Transverse colon (tissue), 4 donors: ENCODE measurements at regions not wholly inside any gene's neighbourhood (a gene's known extent, or its start where the extent isn't known, plus 50 kb on each side); places are given as distances from the start of the nearest gene placed in this dataset.

ENCODE experiments used
- DNase-seq: peaks from one replicate; pipeline ENCODE4 v3.0.0-alpha.2; 2019
- H3K27ac ChIP-seq, 4 donors: fragments of 200-600 bp; sonication (generic); 2 replicates each; pipeline ENCODE4 v1.5.1; 2016 to 2018; ENCODE audit warnings: inconsistent platforms in 4 of 4
- H3K27me3 ChIP-seq: fragments of 200-600 bp; sonication (generic); 2 replicates; pipeline ENCODE4 v1.5.1; 2017; ENCODE audit warnings: inconsistent platforms
- H3K36me3 ChIP-seq, 4 donors: fragments of 200-600 bp; sonication (generic); 2 replicates each; pipeline ENCODE4 v1.5.1; 2017 to 2019; ENCODE audit warnings: inconsistent platforms in 4 of 4
- H3K4me1 ChIP-seq, 4 donors: fragments of 200-600 bp; sonication (generic); 2 replicates each; pipeline ENCODE4 v1.5.1; 2017 to 2020; ENCODE audit warnings: inconsistent platforms in 4 of 4
- H3K4me3 ChIP-seq, 4 donors: fragments of 200-600 bp; sonication (generic); 1 replicate in 1 of 4; 2 replicates in 3 of 4; pipeline versions ENCODE4 v1.5.1 to v1.6.1; 2017 to 2019; ENCODE audit warnings: inconsistent platforms in 4 of 4
- H3K9me3 ChIP-seq, 2 donors: fragments of 200-600 bp; sonication (generic); 2 replicates each; pipeline ENCODE4 v1.5.1; 2017 to 2019; ENCODE audit warnings: inconsistent platforms in 2 of 2
- EP300 ChIP-seq: sonication (generic); formaldehyde crosslinking; IDR thresholded peaks from one replicate; pipeline ENCODE4 v1.6.1; 2017; ENCODE audit warnings: antibody characterized with exemption, low read depth
- POLR2A ChIP-seq: fragments of 450-650 bp; IDR thresholded peaks from one replicate; pipeline ENCODE4 v1.6.1; 2016; ENCODE audit warnings: antibody characterized with exemption, mild to moderate bottlenecking, moderate library complexity
- POLR2AphosphoS5 ChIP-seq, 3 donors: sonication (generic); formaldehyde crosslinking; IDR thresholded peaks; one replicate each; pipeline ENCODE4 v1.6.1; 2016; ENCODE audit warnings: antibody characterized with exemption in 3 of 3
- WGBS, 2 donors: methylation state at CpG; one replicate each; pipeline ENCODE4 v1.1.5; 2018; ENCODE audit warnings: low coverage in 1 of 2; 5-methylcytosine and 5-hydroxymethylcytosine counted together
- in situ Hi-C, 4 donors: fragments of 200-750 bp; cut with MboI; loops; one replicate each; pipeline versions ENCODE4 v1.15.0 to v1.15.1; 2017; ENCODE audit warnings: low sequenced_read_pairs in 3 of 4, low pct_ligation_motif_present in 1 of 4, low pct_unique_long_range_greater_than_20kb in 1 of 4
- intact Hi-C: fragments of 100-400 bp; cut with DNase I; formaldehyde crosslinking; loops from one replicate; pipeline ENCODE4 v1.15.1; 2023; ENCODE audit warnings: low total_unique reads
- TF ChIP-seq, protein P1 (sequence below), 5 experiments: fragments of 200-600 bp in 3 of 5; fragments of 450-650 bp in 2 of 5; sonication (generic) in 3 of 5; IDR thresholded peaks; 1 replicate in 2 of 5; 2 replicates in 3 of 5; pipeline ENCODE4 v1.5.1; 2016 to 2017; ENCODE audit warnings: antibody characterized with exemption in 5 of 5, inconsistent platforms in 3 of 5, mild to moderate bottlenecking in 2 of 5, moderate library complexity in 1 of 5

DNA sequence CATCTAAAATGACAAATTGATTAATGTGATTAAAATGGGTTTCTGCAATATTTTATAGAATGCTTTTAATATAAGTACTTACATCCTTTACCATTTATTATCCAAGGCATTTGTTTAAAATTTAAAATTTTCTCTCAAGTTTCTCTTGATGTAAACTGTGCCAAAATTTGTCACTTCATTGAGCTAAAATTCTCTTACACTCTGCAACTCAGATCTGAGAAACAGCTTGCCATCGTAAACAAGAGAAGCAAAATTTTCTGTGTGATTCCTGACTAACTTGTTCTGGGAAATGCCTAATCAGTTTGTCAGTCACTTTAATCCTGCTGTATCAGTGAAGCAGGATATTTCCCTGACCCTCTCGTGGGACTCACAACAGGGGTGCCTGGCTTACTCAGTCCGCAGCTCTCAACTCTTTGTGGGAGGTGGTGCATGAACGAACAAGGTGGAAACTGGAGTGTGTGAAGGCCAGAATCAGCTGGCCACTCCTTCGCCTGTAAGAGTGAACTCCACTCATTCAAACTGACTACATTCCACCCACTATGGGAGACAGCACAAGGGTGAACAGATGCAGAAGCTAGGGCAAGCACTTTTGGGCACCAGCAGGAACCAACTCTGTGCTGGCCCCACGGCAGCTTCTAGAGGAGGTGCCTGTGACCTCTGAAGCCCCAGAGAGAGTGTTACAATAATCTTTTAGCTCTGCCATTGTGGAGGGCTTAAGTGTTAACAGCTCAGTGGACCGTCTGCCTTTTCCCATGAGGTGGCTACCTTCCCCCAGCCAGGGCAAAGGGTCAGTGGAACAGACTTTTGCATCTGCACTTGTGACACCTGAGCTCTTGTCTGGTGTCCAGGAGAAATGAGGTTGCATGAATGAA, 349.4 kb downstream of the FAT4 start:
- 76 to 90% methylated on average over 1 to 7 of the region's 7 CpGs for WGBS, 2 donors
- in situ Hi-C loops: no loop called here
- Histone ChIP-seq H3K9me3 (no peaks in the 10 kb centered on the region), H3K27me3 (no peaks in the 10 kb centered on the region), H3K4me1 (no peaks in the 10 kb centered on the region), H3K4me3 (no peak overlapping the region), H3K36me3 (no peaks in the 10 kb centered on the region), H3K27ac (no peak overlapping the region)
- DNase-seq: no peak
- TF ChIP-seq POLR2A (no peak), POLR2AphosphoS5 (IDR thresholded peaks at IDR 0.05) (no peak), EP300 (no peak)
- TF ChIP-seq, protein P1, sequence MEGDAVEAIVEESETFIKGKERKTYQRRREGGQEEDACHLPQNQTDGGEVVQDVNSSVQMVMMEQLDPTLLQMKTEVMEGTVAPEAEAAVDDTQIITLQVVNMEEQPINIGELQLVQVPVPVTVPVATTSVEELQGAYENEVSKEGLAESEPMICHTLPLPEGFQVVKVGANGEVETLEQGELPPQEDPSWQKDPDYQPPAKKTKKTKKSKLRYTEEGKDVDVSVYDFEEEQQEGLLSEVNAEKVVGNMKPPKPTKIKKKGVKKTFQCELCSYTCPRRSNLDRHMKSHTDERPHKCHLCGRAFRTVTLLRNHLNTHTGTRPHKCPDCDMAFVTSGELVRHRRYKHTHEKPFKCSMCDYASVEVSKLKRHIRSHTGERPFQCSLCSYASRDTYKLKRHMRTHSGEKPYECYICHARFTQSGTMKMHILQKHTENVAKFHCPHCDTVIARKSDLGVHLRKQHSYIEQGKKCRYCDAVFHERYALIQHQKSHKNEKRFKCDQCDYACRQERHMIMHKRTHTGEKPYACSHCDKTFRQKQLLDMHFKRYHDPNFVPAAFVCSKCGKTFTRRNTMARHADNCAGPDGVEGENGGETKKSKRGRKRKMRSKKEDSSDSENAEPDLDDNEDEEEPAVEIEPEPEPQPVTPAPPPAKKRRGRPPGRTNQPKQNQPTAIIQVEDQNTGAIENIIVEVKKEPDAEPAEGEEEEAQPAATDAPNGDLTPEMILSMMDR (IDR thresholded peaks at IDR 0.05): no peak
- intact Hi-C loops: no loop called here

GRCh38 chr4:125666635-125667034, 351.9 kb downstream of the FAT4 start:
- H3K9me3 ChIP-seq: no peaks in the 10 kb centered on the region
- in situ Hi-C loops (no loop called here), intact Hi-C loops (no loop called here)
- H3K27ac ChIP-seq: no peak overlapping the region
- no peaks in the 10 kb centered on the region for H3K27me3 ChIP-seq
- no peaks in the 10 kb centered on the region for H3K4me1 ChIP-seq
- DNase-seq: no peak
- no peak overlapping the region for H3K4me3 ChIP-seq
- no peaks in the 10 kb centered on the region for H3K36me3 ChIP-seq
- no peak for TF ChIP-seq POLR2AphosphoS5 (IDR thresholded peaks at IDR 0.05)
- 75 to 83% methylated on average over 1 of the region's 1 CpG for WGBS, 2 donors

DNA sequence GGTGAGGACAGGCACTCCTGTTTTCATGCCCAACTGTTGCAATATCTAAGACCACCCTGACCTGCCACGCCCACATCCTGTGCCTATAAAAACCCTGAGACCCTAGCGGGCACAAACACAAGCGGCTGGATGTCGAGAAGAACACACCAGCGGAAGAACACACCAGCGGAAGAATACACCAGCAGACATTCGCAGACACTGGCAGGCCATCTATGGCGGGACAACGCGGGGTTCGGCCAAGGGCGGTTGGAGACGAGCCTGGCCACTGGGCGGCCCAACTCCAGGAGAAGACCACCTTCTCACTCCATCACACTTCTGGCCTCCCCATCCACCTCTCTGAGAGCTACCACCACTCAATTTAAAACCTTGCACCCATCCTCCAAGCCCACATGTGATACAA, 361.4 kb downstream of the FAT4 start:
- no peak overlapping the region for H3K4me3 ChIP-seq
- WGBS, 2 donors: 94% methylated on average over 14 of the region's 14 CpGs; no CpG with 5 or more reads in 1 of the 2 donors

DNA sequence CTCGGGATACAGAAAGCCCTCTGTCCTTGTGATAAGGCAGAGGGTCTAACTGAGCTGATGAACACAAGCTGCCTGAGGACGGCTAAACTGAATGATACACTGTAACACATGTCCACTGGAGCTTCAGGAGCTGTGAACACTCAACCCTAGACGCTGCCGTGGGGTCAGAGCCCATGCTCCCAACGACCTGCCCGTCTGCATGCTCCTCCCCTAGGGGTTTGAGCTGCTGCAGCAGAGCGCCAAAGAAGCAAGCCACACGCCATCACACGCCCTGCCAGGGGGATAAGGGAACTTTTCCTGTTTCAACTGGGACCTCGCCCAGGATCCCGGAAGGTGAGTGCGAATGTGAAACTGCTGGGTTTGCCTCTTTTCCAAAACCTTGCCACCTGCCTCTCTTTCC, 361.8 kb downstream of the FAT4 start:
- intact Hi-C loops: no loop called here
- Histone ChIP-seq H3K9me3 (no peaks in the 10 kb centered on the region), H3K4me3 (no peak overlapping the region), H3K36me3 (no peaks in the 10 kb centered on the region), H3K27ac (no peak overlapping the region), H3K4me1 (no peaks in the 10 kb centered on the region), H3K27me3 (no peaks in the 10 kb centered on the region)
- DNase-seq: no peak
- TF ChIP-seq POLR2AphosphoS5 (IDR thresholded peaks at IDR 0.05) (no peak), EP300 (no peak), POLR2A (no peak)
- TF ChIP-seq, protein P1 (IDR thresholded peaks at IDR 0.05): no peak
- 92 to 100% methylated on average over 3 to 12 of the region's 12 CpGs for WGBS, 2 donors
- in situ Hi-C loops: no loop called here

More for the DNA sequence above, 361.4 kb downstream of the FAT4 start:
- H3K27me3 ChIP-seq: no peaks in the 10 kb centered on the region
- no peaks in the 10 kb centered on the region for H3K9me3 ChIP-seq
- in situ Hi-C loops: no loop called here
- H3K4me1 ChIP-seq: no peaks in the 10 kb centered on the region
- intact Hi-C loops: no loop called here
- no peak overlapping the region for H3K27ac ChIP-seq
- no peaks in the 10 kb centered on the region for H3K36me3 ChIP-seq
- no peak for DNase-seq
- TF ChIP-seq, protein P1 (IDR thresholded peaks at IDR 0.05): no peak
- no peak for TF ChIP-seq POLR2AphosphoS5 (IDR thresholded peaks at IDR 0.05)
- no peak for TF ChIP-seq EP300
- TF ChIP-seq POLR2A: no peak
